K562 (cell line): ENCODE measurements at regions not wholly inside any gene's neighbourhood (a gene's known extent, or its start where the extent isn't known, plus 50 kb on each side); places are given as distances from the start of the nearest gene placed in this dataset.

Experiments
- ATAC-seq: fragments of 200-7000 bp; cut with Tn5 transposase; 3 replicates; pipeline ENCODE4 v1.9.1; 2020; ENCODE audit warnings: moderate library complexity
- BruUV-seq: library from RNA; stranded (reverse); fragments of 400-500 nt; replicated peaks from 2 replicates; lab custom pipeline; 2021; lab: Mats Ljungman, UMichigan
- CTCF ChIA-PET: fragments of 300-600 bp; formaldehyde crosslinking; extraction: SDS; loops from one replicate; lab custom pipeline; 2021; ENCODE audit warnings: low intra/inter-chr PET ratio; lab: Yijun Ruan, JAX
- POLR2A ChIA-PET: fragments of 300-600, 350-650 bp; sonication (Branson Sonifier 250); formaldehyde crosslinking; extraction: SDS; loops from one replicate; lab custom pipeline; 2021; ENCODE audit warnings: antibody characterized with exemption, inconsistent platforms; lab: Yijun Ruan, JAX
- DNase-seq, 4 experiments: peaks; one replicate each; pipeline versions ENCODE4 v3.0.0 to v3.0.0-alpha.2; 2011 to 2018; ENCODE audit warnings: low spot score in 3 of 4, mixed read lengths in 3 of 4; ENCODE audit errors: extremely low read depth in 1 of 4
- FAIRE-seq: peaks from 2 replicates; lab custom pipeline; 2011; peaks lifted over from hg19 to GRCh38; lab: Jason Lieb, UNC
- H2AFZ ChIP-seq: 2 replicates; pipeline ENCODE4 v1.6.0; 2011; ENCODE audit warnings: low read depth, low read length, control low read depth, inconsistent platforms
- H3K27ac ChIP-seq: fragments of 200-600 bp; 3 replicates; pipeline ENCODE4 v1.8.0; 2011; ENCODE audit warnings: low read depth, mild to moderate bottlenecking, control low read depth, inconsistent platforms, low read length, moderate library complexity, mixed read lengths; ENCODE audit errors: extremely low read depth
- H3K27me3 ChIP-seq, 2 experiments: fragments of 300-600 bp in 1 of 2; 2 replicates in 1 of 2; 3 replicates in 1 of 2; pipeline versions ENCODE4 v1.6.0 to v1.8.0; 2011; ENCODE audit warnings: inconsistent platforms in 2 of 2, low read length in 2 of 2, mild to moderate bottlenecking in 1 of 2, mixed read lengths in 1 of 2, moderate library complexity in 1 of 2; ENCODE audit not compliant: control insufficient read depth in 2 of 2, insufficient read depth in 2 of 2
- H3K36me3 ChIP-seq: fragments of 300-600 bp; 3 replicates; pipeline ENCODE4 v1.8.0; 2011; ENCODE audit warnings: mild to moderate bottlenecking, low read length, inconsistent platforms; ENCODE audit not compliant: control insufficient read depth, insufficient read depth
- H3K4me1 ChIP-seq, 2 experiments: fragments of 200-600 bp in 1 of 2; replicated peaks in 1 of 2; 2 replicates in 1 of 2; 3 replicates in 1 of 2; pipeline versions ENCODE4 v1.5.1 to v1.8.0; 2011; ENCODE audit warnings: inconsistent platforms in 2 of 2, low read length in 2 of 2, mild to moderate bottlenecking in 1 of 2, mixed read lengths in 1 of 2, moderate library complexity in 1 of 2; ENCODE audit not compliant: control insufficient read depth in 2 of 2, insufficient read depth in 2 of 2
- H3K4me2 ChIP-seq: 2 replicates; pipeline ENCODE4 v1.6.1; 2011; ENCODE audit warnings: low read length, control low read depth, inconsistent platforms, mixed read lengths; ENCODE audit not compliant: insufficient read depth
- H3K4me3 ChIP-seq: fragments of 200-600 bp; sonication (generic), shearing (Covaris generic); 2 replicates; pipeline ENCODE4 v1.5.1; 2016; ENCODE audit warnings: control low read depth, inconsistent platforms
- H3K79me2 ChIP-seq: fragments of 200-600 bp; 3 replicates; pipeline ENCODE4 v1.8.0; 2011; ENCODE audit warnings: low read length, inconsistent platforms; ENCODE audit not compliant: control insufficient read depth, insufficient read depth
- H3K9ac ChIP-seq, 2 experiments: 2 replicates each; pipeline versions ENCODE4 v1.6.0 to v1.6.1; 2011; ENCODE audit warnings: low read depth in 2 of 2, low read length in 2 of 2, control low read depth in 1 of 2, inconsistent platforms in 1 of 2, mild to moderate bottlenecking in 1 of 2, mixed read lengths in 1 of 2; ENCODE audit not compliant: insufficient read depth in 1 of 2
- H3K9me1 ChIP-seq: one replicate; pipeline ENCODE4 v1.6.0; 2011; ENCODE audit warnings: inconsistent platforms, mild to moderate bottlenecking, low read length, moderate library complexity; ENCODE audit not compliant: control insufficient read depth, insufficient read depth
- H3K9me3 ChIP-seq: replicated peaks from 2 replicates; pipeline ENCODE4 v1.5.1; 2011; ENCODE audit warnings: low read depth, low read length, inconsistent platforms; ENCODE audit not compliant: control insufficient read depth, insufficient read depth
- H4K20me1 ChIP-seq: replicated peaks from 2 replicates; pipeline ENCODE4 v1.6.1; 2011; ENCODE audit warnings: low read length, inconsistent platforms, mixed read lengths; ENCODE audit not compliant: control insufficient read depth, insufficient read depth
- BCL6 ChIP-seq: fragments of 250-450 bp; sonication (Bioruptor Pico); IDR thresholded peaks from 2 replicates; pipeline ENCODE4 v1.4.0; 2020
- EWSR1 ChIP-seq: fragments of 450-650 bp; IDR thresholded peaks from 2 replicates; pipeline ENCODE4 v1.6.1; 2018; ENCODE audit warnings: borderline replicate concordance, mild to moderate bottlenecking, low read depth, moderate library complexity; ENCODE audit not compliant: partially characterized antibody
- FOXA3 ChIP-seq, 2 experiments: fragments of 450-650 bp in 1 of 2; sonication (generic) in 1 of 2; formaldehyde crosslinking; IDR thresholded peaks in 1 of 2; conservative IDR thresholded peaks in 1 of 2; 2 replicates each; pipeline versions ENCODE4 v1.4.0 to v1.8.0; 2020 to 2022; ENCODE audit warnings: mild to moderate bottlenecking in 2 of 2, missing genetic modification reagents in 1 of 2
- MITF ChIP-seq: IDR thresholded peaks from 2 replicates; pipeline ENCODE4 v1.6.1; 2014; ENCODE audit warnings: antibody characterized with exemption
- NONO ChIP-seq, 2 experiments: fragments of 200-400 bp in 1 of 2; fragments of 450-650 bp in 1 of 2; formaldehyde crosslinking in 1 of 2; IDR thresholded peaks; 2 replicates each; pipeline ENCODE4 v1.6.1; 2017; ENCODE audit warnings: low read depth in 2 of 2, mild to moderate bottlenecking in 2 of 2, moderate library complexity in 2 of 2, low read length in 1 of 2
- NR2F6 ChIP-seq: fragments of 450-650 bp; formaldehyde crosslinking; IDR thresholded peaks from 2 replicates; pipeline ENCODE4 v1.4.0; 2020; ENCODE audit warnings: mild to moderate bottlenecking
- RBBP5 ChIP-seq: fragments of 200-600 bp; sonication (generic); IDR thresholded peaks from 2 replicates; pipeline ENCODE4 v1.6.1; 2012; ENCODE audit warnings: borderline replicate concordance, mild to moderate bottlenecking, low read length, control low read depth, inconsistent platforms; ENCODE audit not compliant: insufficient read depth, poor library complexity, severe bottlenecking
- RERE ChIP-seq: sonication (generic); formaldehyde crosslinking; IDR thresholded peaks from 2 replicates; pipeline ENCODE4 v1.8.0; 2023; ENCODE audit warnings: missing genetic modification reagents, mild to moderate bottlenecking, borderline replicate concordance
- SIX5 ChIP-seq, 2 experiments: IDR thresholded peaks; 2 replicates each; pipeline ENCODE4 v1.6.1; 2011; ENCODE audit warnings: low read length in 2 of 2, borderline replicate concordance in 1 of 2, low read depth in 1 of 2, mild to moderate bottlenecking in 1 of 2, moderate library complexity in 1 of 2; ENCODE audit not compliant: insufficient read depth in 1 of 2
- TARDBP ChIP-seq: fragments of 450-650 bp; IDR thresholded peaks from 2 replicates; pipeline ENCODE4 v1.6.1; 2016
- ZNF140 ChIP-seq: fragments of 250-450 bp; sonication (Bioruptor Pico); IDR thresholded peaks from 2 replicates; pipeline ENCODE4 v1.8.0; 2021; ENCODE audit warnings: moderate library complexity, mild to moderate bottlenecking, inconsistent platforms
- ZNF384 ChIP-seq: IDR thresholded peaks from 2 replicates; pipeline ENCODE4 v1.6.1; 2012; ENCODE audit warnings: low read depth, low read length, improper control_type of control experiment
- ZNF740 ChIP-seq, 3 experiments: fragments of 200-800 bp in 1 of 3; sonication (Bioruptor generic) in 1 of 3; sonication (generic) in 1 of 3; formaldehyde crosslinking in 1 of 3; IDR thresholded peaks; 2 replicates each; pipeline versions ENCODE4 v1.6.1 to v1.8.0; 2016 to 2022; ENCODE audit warnings: mild to moderate bottlenecking in 2 of 3, missing compliant biosample characterization in 2 of 3, missing genetic modification characterization in 2 of 3, missing genetic modification reagents in 1 of 3
- WGBS: fragments of 100-300 bp; shearing (Covaris generic); methylation state at CpG from one replicate; pipeline ENCODE4 v1.1.6; 2016; ENCODE audit warnings: low coverage, mixed read lengths; ENCODE audit not compliant: insufficient coverage; ENCODE audit errors: missing lambda C conversion rate; 5-methylcytosine and 5-hydroxymethylcytosine counted together
- in situ Hi-C: fragments of 300-500 bp; cut with MboI; formaldehyde crosslinking; loops from 4 replicates; pipeline ENCODE4 v1.15.0; 2018; ENCODE audit warnings: inconsistent platforms, mixed read lengths
- intact Hi-C: fragments of 100-400 bp; cut with micrococcal nuclease; formaldehyde crosslinking; loops from 2 replicates; pipeline ENCODE4 v1.14.2; 2022

- TF ChIP-seq RERE (CRISPR knock-in tag), result no peak
- no peak for TF ChIP-seq EWSR1
Observed at GRCh38 chr2:234593636-234594035, 96.8 kb upstream of the ARL4C start (continued).

- no peaks in the 10 kb centered on the region for H4K20me1 ChIP-seq
- FAIRE-seq, result no peak
- H3K27ac ChIP-seq, result no peak overlapping the region
- H3K9me1 ChIP-seq, result no peaks in the 10 kb centered on the region
- no TSS peak for BruUV-seq
- WGBS, result 0% methylated on average over 3 of the region's 5 CpGs
- in situ Hi-C loops (no loop called here), intact Hi-C loops (no loop called here)
- no peak for ATAC-seq
- H3K36me3 ChIP-seq, result no peaks in the 10 kb centered on the region
- no peaks in the 10 kb centered on the region for H3K9me3 ChIP-seq
- H3K27me3 ChIP-seq, result peaks cover 0 to 10% of the 10 kb centered on the region in 2 experiments; a peak in 2 of 5 replicates
- ChIA-PET CTCF (no interaction called here), POLR2A (interaction anchor here (1.1 kb wide), 1 partner anchor 11 kb away, joined by 4 read pairs; no protein-coding TSS in a partner anchor)
- no peaks in the 10 kb centered on the region for H3K79me2 ChIP-seq
- no peak overlapping the region for H3K9ac ChIP-seq
- no peak overlapping the region for H3K4me3 ChIP-seq
- H3K4me1 ChIP-seq, result no peaks in the 10 kb centered on the region
- no peak for DNase-seq
- H3K4me2 ChIP-seq, result no peak overlapping the region
- no peak overlapping the region for H2AFZ ChIP-seq
- no peak for TF ChIP-seq NR2F6
- TF ChIP-seq RBBP5, result no peak
- no peak for TF ChIP-seq ZNF384
- TF ChIP-seq FOXA3 (CRISPR knock-in tag; conservative IDR thresholded peaks at IDR 0.05 in 1 of 2, IDR thresholded peaks at IDR 0.05 in 1 of 2), result no peak
- TF ChIP-seq MITF, result no peak
- no peak for TF ChIP-seq BCL6 (CRISPR knock-in tag)
- no peak for TF ChIP-seq NONO (IDR thresholded peaks at IDR 0.05; ENCODE audit: low read depth in 2 of 2, low read length in 1 of 2)
- TF ChIP-seq TARDBP, result no peak
- TF ChIP-seq SIX5 (IDR thresholded peaks at IDR 0.05; ENCODE audit: borderline replicate concordance in 1 of 2, insufficient read depth in 1 of 2, low read depth in 1 of 2, low read length in 2 of 2), result no peak
- no peak for TF ChIP-seq ZNF740 (CRISPR knock-in tag; IDR thresholded peaks at IDR 0.05)
- TF ChIP-seq ZNF740 (tag; IDR thresholded peaks at IDR 0.05), result no peak
- TF ChIP-seq ZNF140, result no peak
Observed at GRCh38 chr2:234592541-234592940, 95.7 kb upstream of the ARL4C start.
